A673 (cell line): ENCODE measurements at regions not wholly inside any gene's neighbourhood (a gene's known extent, or its start where the extent isn't known, plus 50 kb on each side); places are given as distances from the start of the nearest gene placed in this dataset.

Experiments used
- BruUV-seq: library from RNA; stranded (reverse); fragments of 400-500 nt; replicated peaks from 2 replicates; lab custom pipeline; 2021; lab: Mats Ljungman, UMichigan
- CTCF ChIA-PET: fragments of 300-600 bp; sonication (Branson Sonifier 250); formaldehyde crosslinking; loops from one replicate; lab custom pipeline; 2022; ENCODE audit warnings: antibody characterized with exemption; lab: Charles Lee
- POLR2A ChIA-PET: fragments of 300-600 bp; sonication (Branson Sonifier 250); formaldehyde crosslinking; loops from one replicate; lab custom pipeline; 2022; ENCODE audit warnings: antibody characterized with exemption; ENCODE audit not compliant: low non-redundant PET; lab: Charles Lee
- DNase-seq: peaks from one replicate; pipeline ENCODE4 v3.0.0-alpha.2; 2015; ENCODE audit warnings: low spot score
- H3K27ac ChIP-seq: fragments of 200-600 bp; sonication (generic); 2 replicates; pipeline ENCODE4 v1.5.1; 2016; ENCODE audit warnings: mixed run types, low read depth, mild to moderate bottlenecking, mixed read lengths, antibody characterized with exemption, low read length; ENCODE audit not compliant: poor library complexity, severe bottlenecking
- H3K27me3 ChIP-seq: fragments of 200-600 bp; sonication (generic); replicated peaks from 2 replicates; pipeline ENCODE4 v1.6.1; 2017; ENCODE audit warnings: mixed run types, low read depth, mild to moderate bottlenecking, mixed read lengths, antibody characterized with exemption, low read length; ENCODE audit not compliant: insufficient read depth, poor library complexity
- H3K36me3 ChIP-seq: fragments of 200-600 bp; sonication (generic); 2 replicates; pipeline ENCODE4 v1.6.1; 2016; ENCODE audit warnings: mixed run types, mild to moderate bottlenecking, mixed read lengths, antibody characterized with exemption, low read length; ENCODE audit not compliant: insufficient read depth, poor library complexity, severe bottlenecking
- H3K4me1 ChIP-seq: fragments of 200-600 bp; sonication (generic); 2 replicates; pipeline ENCODE4 v1.6.1; 2017; ENCODE audit warnings: mixed run types, mild to moderate bottlenecking, mixed read lengths, antibody characterized with exemption, low read length; ENCODE audit not compliant: insufficient read depth, poor library complexity, severe bottlenecking
- H3K4me3 ChIP-seq: fragments of 200-600 bp; sonication (generic); 2 replicates; pipeline ENCODE4 v1.5.1; 2016; ENCODE audit warnings: low read depth, mixed run types, mild to moderate bottlenecking, mixed read lengths, low read length; ENCODE audit not compliant: poor library complexity, severe bottlenecking
- H3K9me3 ChIP-seq: fragments of 200-600 bp; sonication (generic); 2 replicates; pipeline ENCODE4 v1.6.1; 2016; ENCODE audit warnings: mixed run types, low read depth, mild to moderate bottlenecking, mixed read lengths, antibody characterized with exemption, low read length; ENCODE audit not compliant: poor library complexity, severe bottlenecking
- CTCF ChIP-seq: fragments of 300-800, 200-600 bp; sonication (generic); conservative IDR thresholded peaks from 2 replicates; pipeline ENCODE4 v1.5.1; 2017; ENCODE audit warnings: low read depth, mild to moderate bottlenecking, antibody characterized with exemption, low read length, moderate library complexity, mixed read lengths
- EZH2 ChIP-seq: fragments of 200-600 bp; sonication (generic); IDR thresholded peaks from 2 replicates; pipeline ENCODE4 v1.6.1; 2017; ENCODE audit warnings: borderline replicate concordance, low read depth, mild to moderate bottlenecking, mixed read lengths, antibody characterized with exemption, low read length; ENCODE audit not compliant: poor library complexity, severe bottlenecking
- intact Hi-C: fragments of 100-400 bp; cut with micrococcal nuclease; formaldehyde crosslinking; loops from one replicate; pipeline ENCODE4 v1.10.0; 2022; ENCODE audit not compliant: unreplicated experiment

- ChIA-PET CTCF (no interaction called here), POLR2A (no interaction called here)
- H3K4me3 ChIP-seq: no peak overlapping the region
- H3K27me3 ChIP-seq: peaks cover 6% of the 10 kb centered on the region
- no peaks in the 10 kb centered on the region for H3K4me1 ChIP-seq
- no peak for TF ChIP-seq CTCF
- H3K9me3 ChIP-seq: no peaks in the 10 kb centered on the region
- H3K36me3 ChIP-seq: no peaks in the 10 kb centered on the region
- BruUV-seq: no TSS peak
- H3K27ac ChIP-seq: no peak overlapping the region
- intact Hi-C loops: no loop called here
- no peak for DNase-seq
Measured at GRCh38 chr12:102691773-102692555, 211.6 kb upstream of the IGF1 start.

- no peak for TF ChIP-seq CTCF
- no peak for TF ChIP-seq EZH2
- Histone ChIP-seq H3K27ac (no peak overlapping the region), H3K9me3 (no peaks in the 10 kb centered on the region), H3K4me3 (no peak overlapping the region), H3K4me1 (no peaks in the 10 kb centered on the region), H3K36me3 (no peaks in the 10 kb centered on the region), H3K27me3 (peaks cover 15% of the 10 kb centered on the region)
- CTCF ChIA-PET: no interaction called here
- DNase-seq: no peak
- no TSS peak for BruUV-seq
- POLR2A ChIA-PET: no interaction called here
- intact Hi-C loops: no loop called here
Measured at GRCh38 chr12:102690253-102690652, 209.9 kb upstream of the IGF1 start.

GRCh38 chr12:102689701-102690100 is 209.3 kb upstream of the IGF1 start:
- no peaks in the 10 kb centered on the region for H3K36me3 ChIP-seq
- intact Hi-C loops: no loop called here
- no peak overlapping the region for H3K4me3 ChIP-seq
- no peaks in the 10 kb centered on the region for H3K9me3 ChIP-seq
- H3K27me3 ChIP-seq: peaks cover 15% of the 10 kb centered on the region
- POLR2A ChIA-PET: no interaction called here
- CTCF ChIA-PET: no interaction called here
- no peaks in the 10 kb centered on the region for H3K4me1 ChIP-seq
- TF ChIP-seq EZH2 (no peak), CTCF (no peak)
- DNase-seq: no peak
- no peak overlapping the region for H3K27ac ChIP-seq
- no TSS peak for BruUV-seq
